D721Med (cell line): ENCODE measurements at regions not wholly inside any gene's neighbourhood (a gene's known extent, or its start where the extent isn't known, plus 50 kb on each side); places are given as distances from the start of the nearest gene placed in this dataset.
"Not testable (repeated sequence)": the region's sequence is repeated elsewhere in the genome, so short reads cannot be mapped to it uniquely, and the experiment has no call there.

Experiments
- DNase-seq: peaks from one replicate; pipeline ENCODE4 v3.0.0; 2011; ENCODE audit warnings: low spot score; ENCODE audit not compliant: insufficient read length
- FAIRE-seq: peaks from 2 replicates; lab custom pipeline; 2011; peaks lifted over from hg19 to GRCh38; lab: Jason Lieb, UNC
- CTCF ChIP-seq: IDR thresholded peaks from 2 replicates; pipeline ENCODE4 v1.5.1; 2012; ENCODE audit warnings: mild to moderate bottlenecking, control low read depth; ENCODE audit not compliant: insufficient read depth; ENCODE audit errors: missing control alignments

GRCh38 chr6:19721766-19722377 lies 115.3 kb upstream of the ID4 start:
- DNase-seq (no peak), FAIRE-seq (no peak)
- TF ChIP-seq CTCF: no peak

GRCh38 chr6:19722999-19723398 lies 114.2 kb upstream of the ID4 start:
- no peak for FAIRE-seq
- no peak for DNase-seq
- no peak for TF ChIP-seq CTCF

- no peak for TF ChIP-seq CTCF
- FAIRE-seq: no peak
- DNase-seq: no peak
Observed at GRCh38 chr6:19723545-19723944, 113.6 kb upstream of the ID4 start.

- not testable (repeated sequence) for DNase-seq, FAIRE-seq
Observed at GRCh38 chr6:19725436-19725835, 111.7 kb upstream of the ID4 start.

- DNase-seq (no peak), FAIRE-seq (no peak)
- TF ChIP-seq CTCF: no peak
Observed at GRCh38 chr6:19731282-19731681, 105.9 kb upstream of the ID4 start.

- FAIRE-seq: no peak
- TF ChIP-seq CTCF: no peak
- no peak for DNase-seq
Observed at GRCh38 chr6:19734061-19734460, 103.1 kb upstream of the ID4 start.

- no peak for TF ChIP-seq CTCF
- no peak for FAIRE-seq
- DNase-seq: no peak
Observed at GRCh38 chr6:19734519-19734918, 102.7 kb upstream of the ID4 start.

GRCh38 chr6:19736066-19736465 lies 101.1 kb upstream of the ID4 start:
- FAIRE-seq (no peak), DNase-seq (no peak)

More at GRCh38 chr6:19736066-19736465, 101.1 kb upstream of the ID4 start:
- TF ChIP-seq CTCF: no peak
